NCI-H1105 treated with DMSO at 0.1 percent for 48 hours (cell line): ENCODE measurements at regions not wholly inside any gene's neighbourhood (a gene's known extent, or its start where the extent isn't known, plus 50 kb on each side); places are given as distances from the start of the nearest gene placed in this dataset.
"Not testable (repeated sequence)": the region's sequence is repeated elsewhere in the genome, so short reads cannot be mapped to it uniquely, and the experiment has no call there.

Experiments used
- DNase-seq: peaks from one replicate; lab custom pipeline; 2025; lab: John Stamatoyannopoulos, UW

- DNase-seq, result no peak
Observed at GRCh38 chr6:40692337-40692736, 105.2 kb upstream of the LRFN2 start.

GRCh38 chr6:40689185-40689584, 102.0 kb upstream of the LRFN2 start:
- DNase-seq, result no peak

- no peak for DNase-seq
Observed at GRCh38 chr6:40688214-40688761, 101.1 kb upstream of the LRFN2 start.

GRCh38 chr6:40685862-40686261, 98.7 kb upstream of the LRFN2 start:
- no peak for DNase-seq

- DNase-seq, result no peak
Observed at GRCh38 chr6:40681622-40682021, 94.5 kb upstream of the LRFN2 start.

- no peak for DNase-seq
Observed at GRCh38 chr6:40678941-40679340, 91.8 kb upstream of the LRFN2 start.

GRCh38 chr6:40674170-40674569, 87.0 kb upstream of the LRFN2 start:
- DNase-seq, result peak; percentile 3

- DNase-seq, result no peak
Observed at GRCh38 chr6:40672087-40672486, 84.9 kb upstream of the LRFN2 start.

GRCh38 chr6:40671694-40672050, 84.5 kb upstream of the LRFN2 start:
- DNase-seq, result peak; percentile 6

- no peak for DNase-seq
Observed at GRCh38 chr6:40671001-40671693, 84.0 kb upstream of the LRFN2 start.

GRCh38 chr6:40669343-40669742, 82.2 kb upstream of the LRFN2 start:
- DNase-seq, result no peak

- DNase-seq, result no peak
Observed at GRCh38 chr6:40668203-40668602, 81.0 kb upstream of the LRFN2 start.

GRCh38 chr6:40666530-40666929, 79.4 kb upstream of the LRFN2 start:
- no peak for DNase-seq

- no peak for DNase-seq
Observed at GRCh38 chr6:40661726-40662125, 74.6 kb upstream of the LRFN2 start.

GRCh38 chr6:40656772-40657171, 69.6 kb upstream of the LRFN2 start:
- DNase-seq, result not testable (repeated sequence)

GRCh38 chr6:40654828-40655227, 67.7 kb upstream of the LRFN2 start:
- no peak for DNase-seq

- no peak for DNase-seq
Observed at GRCh38 chr6:40645043-40645442, 57.9 kb upstream of the LRFN2 start.

- no peak for DNase-seq
Observed at GRCh38 chr6:40642837-40643236, 55.7 kb upstream of the LRFN2 start.

GRCh38 chr6:40642190-40642589, 55.0 kb upstream of the LRFN2 start:
- DNase-seq, result no peak

GRCh38 chr6:40640599-40641227, 53.5 kb upstream of the LRFN2 start:
- DNase-seq, result no peak
